ENCODE measurements at regions not wholly inside any gene's neighbourhood (a gene's known extent, or its start where the extent isn't known, plus 50 kb on each side); places are given as distances from the start of the nearest gene placed in this dataset.

GRCh38 chr2:67055387-67056304 lies 341.5 kb upstream of the ETAA1 start:
- TF ChIP-seq, protein P1, sequence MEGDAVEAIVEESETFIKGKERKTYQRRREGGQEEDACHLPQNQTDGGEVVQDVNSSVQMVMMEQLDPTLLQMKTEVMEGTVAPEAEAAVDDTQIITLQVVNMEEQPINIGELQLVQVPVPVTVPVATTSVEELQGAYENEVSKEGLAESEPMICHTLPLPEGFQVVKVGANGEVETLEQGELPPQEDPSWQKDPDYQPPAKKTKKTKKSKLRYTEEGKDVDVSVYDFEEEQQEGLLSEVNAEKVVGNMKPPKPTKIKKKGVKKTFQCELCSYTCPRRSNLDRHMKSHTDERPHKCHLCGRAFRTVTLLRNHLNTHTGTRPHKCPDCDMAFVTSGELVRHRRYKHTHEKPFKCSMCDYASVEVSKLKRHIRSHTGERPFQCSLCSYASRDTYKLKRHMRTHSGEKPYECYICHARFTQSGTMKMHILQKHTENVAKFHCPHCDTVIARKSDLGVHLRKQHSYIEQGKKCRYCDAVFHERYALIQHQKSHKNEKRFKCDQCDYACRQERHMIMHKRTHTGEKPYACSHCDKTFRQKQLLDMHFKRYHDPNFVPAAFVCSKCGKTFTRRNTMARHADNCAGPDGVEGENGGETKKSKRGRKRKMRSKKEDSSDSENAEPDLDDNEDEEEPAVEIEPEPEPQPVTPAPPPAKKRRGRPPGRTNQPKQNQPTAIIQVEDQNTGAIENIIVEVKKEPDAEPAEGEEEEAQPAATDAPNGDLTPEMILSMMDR (IDR thresholded peaks at IDR 0.05), result no peak
- no peak for TF ChIP-seq EZH2 (IDR thresholded peaks at IDR 0.05; ENCODE audit: borderline replicate concordance, insufficient read depth, low read depth, low read length, poor library complexity, severe bottlenecking)
